ENCODE measurements at regions not wholly inside any gene's neighbourhood (a gene's known extent, or its start where the extent isn't known, plus 50 kb on each side); places are given as distances from the start of the nearest gene placed in this dataset.

GRCh38 chr4:89640620-89641366 lies 196.2 kb downstream of the SNCA start:
- TF ChIP-seq POLR2A (IDR thresholded peaks at IDR 0.05) = no peak
- TF ChIP-seq, protein P1, sequence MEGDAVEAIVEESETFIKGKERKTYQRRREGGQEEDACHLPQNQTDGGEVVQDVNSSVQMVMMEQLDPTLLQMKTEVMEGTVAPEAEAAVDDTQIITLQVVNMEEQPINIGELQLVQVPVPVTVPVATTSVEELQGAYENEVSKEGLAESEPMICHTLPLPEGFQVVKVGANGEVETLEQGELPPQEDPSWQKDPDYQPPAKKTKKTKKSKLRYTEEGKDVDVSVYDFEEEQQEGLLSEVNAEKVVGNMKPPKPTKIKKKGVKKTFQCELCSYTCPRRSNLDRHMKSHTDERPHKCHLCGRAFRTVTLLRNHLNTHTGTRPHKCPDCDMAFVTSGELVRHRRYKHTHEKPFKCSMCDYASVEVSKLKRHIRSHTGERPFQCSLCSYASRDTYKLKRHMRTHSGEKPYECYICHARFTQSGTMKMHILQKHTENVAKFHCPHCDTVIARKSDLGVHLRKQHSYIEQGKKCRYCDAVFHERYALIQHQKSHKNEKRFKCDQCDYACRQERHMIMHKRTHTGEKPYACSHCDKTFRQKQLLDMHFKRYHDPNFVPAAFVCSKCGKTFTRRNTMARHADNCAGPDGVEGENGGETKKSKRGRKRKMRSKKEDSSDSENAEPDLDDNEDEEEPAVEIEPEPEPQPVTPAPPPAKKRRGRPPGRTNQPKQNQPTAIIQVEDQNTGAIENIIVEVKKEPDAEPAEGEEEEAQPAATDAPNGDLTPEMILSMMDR (IDR thresholded peaks at IDR 0.05) = no peak
- TF ChIP-seq EP300 (IDR thresholded peaks at IDR 0.05) = no peak
